ENCODE measurements at regions not wholly inside any gene's neighbourhood (a gene's known extent, or its start where the extent isn't known, plus 50 kb on each side); places are given as distances from the start of the nearest gene placed in this dataset.

GRCh38 chr16:86002178-86002900 is 103.4 kb downstream of the IRF8 start:
- TF ChIP-seq CTCF (conservative IDR thresholded peaks at IDR 0.05) (no peak), ZFX (IDR thresholded peaks at IDR 0.05) (no peak)

Data from C4-2B (cell line).